Esophagus squamous epithelium (tissue), 4 donors: ENCODE measurements at regions not wholly inside any gene's neighbourhood (a gene's known extent, or its start where the extent isn't known, plus 50 kb on each side); places are given as distances from the start of the nearest gene placed in this dataset.

ENCODE experiments used
- POLR2A ChIP-seq, 4 donors: fragments of 450-650 bp; IDR thresholded peaks; one replicate each; pipeline ENCODE4 v1.6.1; 2017; ENCODE audit warnings: antibody characterized with exemption in 4 of 4, mild to moderate bottlenecking in 4 of 4, moderate library complexity in 3 of 4
- TF ChIP-seq, protein P1 (sequence below), 6 experiments: fragments of 450-650 bp in 4 of 6; fragments of 200-600 bp in 2 of 6; sonication (generic) in 2 of 6; IDR thresholded peaks; one replicate each; pipeline ENCODE4 v1.5.1; 2016 to 2019; ENCODE audit warnings: antibody characterized with exemption in 6 of 6, mild to moderate bottlenecking in 4 of 6, moderate library complexity in 4 of 6

DNA sequence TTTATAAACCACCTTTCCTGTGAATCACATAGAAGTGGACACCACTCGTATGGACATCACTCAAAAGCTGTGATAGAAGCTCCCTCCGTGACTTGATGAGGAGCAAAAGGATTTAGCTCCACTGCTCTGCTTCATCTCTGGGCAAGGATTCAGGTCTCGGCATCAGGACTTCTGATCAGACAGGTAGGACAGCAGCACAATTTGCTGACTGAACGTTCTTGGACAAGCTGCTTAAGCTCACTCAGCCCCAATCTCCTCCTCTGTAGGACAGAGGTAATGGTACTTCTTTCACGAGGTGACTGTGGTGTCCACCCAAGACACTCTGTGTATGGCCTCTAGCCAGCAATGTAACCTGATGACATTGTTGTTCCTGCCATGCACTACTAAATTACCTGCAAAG lies 122.6 kb upstream of the AJAP1 start:
- no peak for TF ChIP-seq POLR2A (IDR thresholded peaks at IDR 0.05)
- TF ChIP-seq, protein P1, sequence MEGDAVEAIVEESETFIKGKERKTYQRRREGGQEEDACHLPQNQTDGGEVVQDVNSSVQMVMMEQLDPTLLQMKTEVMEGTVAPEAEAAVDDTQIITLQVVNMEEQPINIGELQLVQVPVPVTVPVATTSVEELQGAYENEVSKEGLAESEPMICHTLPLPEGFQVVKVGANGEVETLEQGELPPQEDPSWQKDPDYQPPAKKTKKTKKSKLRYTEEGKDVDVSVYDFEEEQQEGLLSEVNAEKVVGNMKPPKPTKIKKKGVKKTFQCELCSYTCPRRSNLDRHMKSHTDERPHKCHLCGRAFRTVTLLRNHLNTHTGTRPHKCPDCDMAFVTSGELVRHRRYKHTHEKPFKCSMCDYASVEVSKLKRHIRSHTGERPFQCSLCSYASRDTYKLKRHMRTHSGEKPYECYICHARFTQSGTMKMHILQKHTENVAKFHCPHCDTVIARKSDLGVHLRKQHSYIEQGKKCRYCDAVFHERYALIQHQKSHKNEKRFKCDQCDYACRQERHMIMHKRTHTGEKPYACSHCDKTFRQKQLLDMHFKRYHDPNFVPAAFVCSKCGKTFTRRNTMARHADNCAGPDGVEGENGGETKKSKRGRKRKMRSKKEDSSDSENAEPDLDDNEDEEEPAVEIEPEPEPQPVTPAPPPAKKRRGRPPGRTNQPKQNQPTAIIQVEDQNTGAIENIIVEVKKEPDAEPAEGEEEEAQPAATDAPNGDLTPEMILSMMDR (IDR thresholded peaks at IDR 0.05) = no peak
